ENCODE measurements at regions not wholly inside any gene's neighbourhood (a gene's known extent, or its start where the extent isn't known, plus 50 kb on each side); places are given as distances from the start of the nearest gene placed in this dataset.

GRCh38 chr1:185574139-185574875, 159.9 kb upstream of the HMCN1 start:
- no peak for DNase-seq

GRCh38 chr1:185573677-185574076, 160.5 kb upstream of the HMCN1 start:
- DNase-seq = no peak

DNA sequence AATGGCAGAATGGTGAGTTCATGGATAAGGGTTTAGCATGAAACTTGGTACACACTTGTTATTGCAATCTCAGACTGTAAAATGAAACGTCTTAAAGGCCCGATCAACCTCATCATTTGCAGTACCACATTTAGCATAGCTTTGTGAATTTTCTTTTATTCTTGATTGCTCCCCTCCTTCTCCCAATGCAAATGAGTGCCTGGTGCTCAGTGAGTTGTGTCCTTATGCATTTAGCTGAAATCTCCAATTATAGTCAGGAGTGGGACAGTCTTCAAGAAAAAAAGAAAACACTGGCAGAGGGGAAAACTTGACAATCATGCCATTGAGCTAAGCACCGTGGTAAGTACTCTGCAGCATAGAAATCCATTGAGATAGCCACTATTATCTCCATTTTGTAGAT, 161.0 kb upstream of the HMCN1 start:
- DNase-seq = no peak

DNA sequence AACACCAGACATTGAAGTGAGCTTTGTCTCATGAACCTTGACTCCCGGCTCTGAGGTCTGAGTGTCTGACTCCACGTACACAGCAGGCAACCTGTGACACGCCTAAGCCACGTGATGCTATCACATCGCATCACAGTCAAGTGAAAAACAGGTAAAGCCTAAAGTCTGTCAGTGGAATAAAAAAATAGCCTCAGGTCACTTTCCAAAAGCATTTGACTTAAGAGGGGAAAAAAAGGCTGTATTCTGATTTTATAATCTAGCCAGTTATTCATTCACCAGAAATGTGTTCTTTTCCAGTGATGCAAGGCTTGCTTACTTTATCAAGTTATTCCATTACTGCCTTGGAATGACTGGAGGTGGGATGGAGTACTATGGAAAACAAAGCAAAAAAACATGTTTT, 163.2 kb upstream of the HMCN1 start:
- DNase-seq = no peak

DNA sequence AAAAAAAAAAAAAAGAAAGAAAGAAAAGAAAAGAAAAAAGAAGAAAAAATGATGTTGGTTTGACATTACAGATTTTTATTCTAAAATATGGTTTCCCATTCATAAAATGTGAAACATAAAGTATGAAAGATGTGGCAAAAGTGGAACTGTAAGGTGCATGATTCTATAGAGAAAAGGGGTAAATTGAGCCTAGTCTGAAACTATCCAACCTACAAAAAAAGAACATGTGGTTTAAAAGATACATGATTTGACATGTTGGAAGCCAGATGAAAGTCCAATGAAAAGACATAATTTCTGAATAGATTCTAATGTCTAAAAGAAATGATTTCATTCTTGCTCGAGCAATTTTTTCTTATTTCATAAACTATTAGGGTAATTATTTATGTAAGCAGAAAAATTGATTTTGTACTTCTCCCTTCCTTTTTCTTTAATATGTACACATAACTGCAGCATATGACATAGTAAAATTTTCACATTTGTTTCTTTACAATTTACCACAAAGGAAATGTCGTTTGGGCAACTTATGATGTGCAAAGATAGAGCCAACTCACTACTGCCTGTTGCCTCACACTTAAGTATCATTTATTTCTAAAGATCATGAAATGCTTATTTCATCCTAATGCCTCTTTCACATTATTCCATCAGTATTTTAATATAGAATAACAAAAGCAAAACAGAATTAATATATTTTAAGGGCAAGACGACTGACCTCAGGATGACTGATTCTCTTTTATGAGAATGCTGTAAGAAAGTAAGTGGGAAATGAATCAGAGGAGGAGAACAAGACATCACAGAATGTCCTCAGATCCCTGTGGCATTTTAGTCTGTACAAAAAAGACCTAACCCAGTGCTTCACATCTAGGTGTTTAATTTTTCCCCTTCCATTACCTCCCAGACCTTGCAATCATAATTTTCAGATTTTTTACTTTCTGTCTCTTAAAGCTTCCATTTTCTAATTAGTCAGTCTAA, 165.8 kb upstream of the HMCN1 start:
- no peak for DNase-seq

DNA sequence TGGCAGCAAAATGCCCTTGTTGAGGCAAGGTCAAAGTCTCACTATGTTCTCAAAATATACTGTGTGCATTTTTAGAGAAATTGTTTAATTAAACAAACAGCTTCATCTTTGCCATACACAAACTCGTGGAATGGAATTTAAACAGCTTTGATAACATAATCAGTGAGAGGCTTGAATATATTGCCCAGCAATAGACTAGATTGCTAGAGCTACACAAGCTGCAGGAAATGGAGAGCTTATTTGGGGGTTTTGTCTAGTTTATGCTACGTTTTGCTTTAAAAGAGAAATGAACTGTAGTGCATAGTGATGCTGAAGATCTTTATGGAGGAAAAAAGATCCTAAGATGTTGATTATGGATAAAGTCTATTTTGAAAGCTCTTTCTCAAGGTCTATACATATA, 166.8 kb upstream of the HMCN1 start:
- no peak for DNase-seq

- DNase-seq = no peak
Measured at GRCh38 chr1:185566995-185567394, 167.2 kb upstream of the HMCN1 start.

- no peak for DNase-seq
Measured at GRCh38 chr1:185565302-185565701, 168.9 kb upstream of the HMCN1 start.

- no peak for DNase-seq
Measured at GRCh38 chr1:185564816-185565215, 169.4 kb upstream of the HMCN1 start.

- DNase-seq = no peak
Measured at GRCh38 chr1:185562461-185563359, 171.5 kb upstream of the HMCN1 start.

DNA sequence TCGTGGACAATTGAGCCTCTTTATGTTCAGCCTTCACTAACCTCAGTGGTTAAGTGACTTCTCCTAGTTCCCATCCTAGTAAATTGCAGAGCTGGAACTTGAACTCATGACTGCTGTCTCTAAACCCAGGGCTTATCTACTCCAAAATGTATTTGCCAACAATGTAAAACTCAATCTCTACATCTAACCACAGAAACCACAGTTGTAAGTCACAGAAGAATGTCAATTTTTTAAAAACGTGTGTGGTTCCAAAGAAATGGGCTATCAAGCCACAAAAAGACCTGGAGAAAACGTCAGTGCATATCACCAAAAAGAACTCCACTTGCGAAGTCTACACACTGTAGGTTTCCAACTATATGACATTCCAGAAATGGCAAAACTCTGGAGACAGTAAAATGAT, 172.6 kb upstream of the HMCN1 start:
- no peak for DNase-seq

GRCh38 chr1:185560760-185561159, 173.4 kb upstream of the HMCN1 start:
- no peak for DNase-seq

- DNase-seq = peak; percentile 33
Measured at GRCh38 chr1:185559684-185560331, 174.4 kb upstream of the HMCN1 start.

DNA sequence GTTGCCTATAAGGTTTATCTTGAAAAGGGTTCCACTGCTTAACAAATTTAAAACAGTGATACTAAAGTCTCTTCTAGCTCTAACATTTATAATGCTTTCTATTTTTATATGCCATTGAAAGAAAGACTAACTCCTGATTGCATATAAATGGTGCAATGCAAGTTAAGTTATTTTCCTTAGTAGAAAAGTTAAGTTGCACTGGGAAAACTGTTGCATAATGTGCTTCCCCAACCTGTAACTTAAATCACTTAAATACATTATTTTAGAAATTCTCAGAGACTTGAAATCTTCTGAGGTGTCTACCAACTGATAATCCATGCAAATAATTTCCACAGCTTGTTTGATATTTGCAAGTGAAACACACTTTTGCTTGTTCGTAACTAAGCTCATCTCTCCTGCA, 175.0 kb upstream of the HMCN1 start:
- DNase-seq = no peak

DNA sequence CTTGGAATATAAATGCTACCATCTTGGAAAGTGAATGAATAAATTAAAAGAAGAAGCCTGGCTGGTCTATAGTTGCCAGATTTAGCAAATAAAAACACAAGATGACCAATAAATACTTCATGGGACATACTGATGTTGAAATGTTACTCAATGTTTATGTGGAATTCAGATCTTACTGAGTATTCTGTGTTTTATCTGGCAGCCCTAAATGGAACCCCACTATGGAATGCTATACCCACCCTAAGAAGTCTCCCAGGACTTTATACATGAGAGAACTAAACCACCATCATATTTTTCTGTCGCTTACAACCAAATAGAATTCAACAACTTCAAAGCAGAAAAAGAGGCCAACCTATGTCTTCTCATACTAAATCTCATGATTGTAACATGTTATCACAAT, 177.6 kb upstream of the HMCN1 start:
- DNase-seq = no peak

DNA sequence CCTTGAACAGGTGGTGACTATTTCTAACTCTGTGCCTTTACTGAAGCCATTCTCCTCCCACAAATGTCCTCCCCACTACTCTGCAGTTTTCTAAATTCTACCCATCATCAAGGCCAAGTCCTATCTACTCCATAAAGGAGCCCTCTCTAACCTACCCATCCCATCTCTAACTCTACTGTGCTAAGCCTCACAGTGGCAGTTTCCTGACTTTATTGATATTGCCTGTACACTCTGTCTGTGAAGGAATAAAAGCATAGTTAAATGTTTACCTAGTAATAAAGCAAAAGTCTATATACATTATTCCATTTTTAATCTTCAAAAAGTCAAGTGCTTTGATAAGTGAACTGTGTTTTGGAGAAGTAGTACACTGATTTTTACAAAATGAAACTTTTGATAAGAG, 178.4 kb upstream of the HMCN1 start:
- no peak for DNase-seq

GRCh38 chr1:185551008-185551407, 183.2 kb upstream of the HMCN1 start:
- DNase-seq = no peak

DNA sequence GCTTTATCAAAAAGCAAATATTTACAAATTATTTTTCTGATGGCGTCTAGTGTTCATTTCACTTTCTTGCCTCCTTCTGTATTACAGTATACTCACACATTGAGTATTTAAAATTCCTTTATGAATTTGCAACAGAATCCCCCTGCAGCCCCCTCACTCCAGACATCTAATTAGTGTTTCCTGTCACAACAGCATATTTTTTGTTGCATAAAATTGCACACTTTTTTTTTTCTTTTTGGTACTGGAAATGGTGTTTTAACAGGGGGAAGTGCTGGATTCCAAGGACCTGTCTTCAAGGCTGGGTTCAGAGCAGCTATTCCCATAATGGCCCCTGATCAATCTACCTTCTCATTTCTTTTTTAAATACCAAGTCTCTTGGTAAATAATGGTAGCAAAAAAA, 184.3 kb upstream of the HMCN1 start:
- no peak for DNase-seq

GRCh38 chr1:185546029-185546428, 188.2 kb upstream of the HMCN1 start:
- DNase-seq = no peak

- no peak for DNase-seq
Measured at GRCh38 chr1:185541871-185542301, 192.3 kb upstream of the HMCN1 start.

GRCh38 chr1:185540295-185540694, 193.9 kb upstream of the HMCN1 start:
- no peak for DNase-seq

GRCh38 chr1:185539277-185539943, 194.8 kb upstream of the HMCN1 start:
- no peak for DNase-seq
